ENCODE measurements at regions not wholly inside any gene's neighbourhood (a gene's known extent, or its start where the extent isn't known, plus 50 kb on each side); places are given as distances from the start of the nearest gene placed in this dataset.
"Not testable (repeated sequence)": the region's sequence is repeated elsewhere in the genome, so short reads cannot be mapped to it uniquely, and the experiment has no call there.

- no peak overlapping the region for H3K4me3 ChIP-seq (replicated peaks; ENCODE audit: low read depth, low read length)
- no peak for DNase-seq (ENCODE audit: extremely low read depth, insufficient read length)
- no peaks in the 10 kb centered on the region for H3K36me3 ChIP-seq (ENCODE audit: control insufficient read depth, insufficient read depth, low read length)
- TF ChIP-seq, protein P1, sequence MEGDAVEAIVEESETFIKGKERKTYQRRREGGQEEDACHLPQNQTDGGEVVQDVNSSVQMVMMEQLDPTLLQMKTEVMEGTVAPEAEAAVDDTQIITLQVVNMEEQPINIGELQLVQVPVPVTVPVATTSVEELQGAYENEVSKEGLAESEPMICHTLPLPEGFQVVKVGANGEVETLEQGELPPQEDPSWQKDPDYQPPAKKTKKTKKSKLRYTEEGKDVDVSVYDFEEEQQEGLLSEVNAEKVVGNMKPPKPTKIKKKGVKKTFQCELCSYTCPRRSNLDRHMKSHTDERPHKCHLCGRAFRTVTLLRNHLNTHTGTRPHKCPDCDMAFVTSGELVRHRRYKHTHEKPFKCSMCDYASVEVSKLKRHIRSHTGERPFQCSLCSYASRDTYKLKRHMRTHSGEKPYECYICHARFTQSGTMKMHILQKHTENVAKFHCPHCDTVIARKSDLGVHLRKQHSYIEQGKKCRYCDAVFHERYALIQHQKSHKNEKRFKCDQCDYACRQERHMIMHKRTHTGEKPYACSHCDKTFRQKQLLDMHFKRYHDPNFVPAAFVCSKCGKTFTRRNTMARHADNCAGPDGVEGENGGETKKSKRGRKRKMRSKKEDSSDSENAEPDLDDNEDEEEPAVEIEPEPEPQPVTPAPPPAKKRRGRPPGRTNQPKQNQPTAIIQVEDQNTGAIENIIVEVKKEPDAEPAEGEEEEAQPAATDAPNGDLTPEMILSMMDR (IDR thresholded peaks at IDR 0.05; ENCODE audit: insufficient read depth, low read length, poor library complexity, severe bottlenecking) = no peak
- no peaks in the 10 kb centered on the region for H3K27me3 ChIP-seq (replicated peaks; ENCODE audit: control insufficient read depth, insufficient read depth, low read length)
These were observed 1219.3 kb upstream of the WWC1 start for GRCh38 chr5:167071981-167072610.

- TF ChIP-seq, protein P1 (IDR thresholded peaks at IDR 0.05; ENCODE audit: insufficient read depth, low read length, poor library complexity, severe bottlenecking) = no peak
- Histone ChIP-seq H3K36me3 (ENCODE audit: control insufficient read depth, insufficient read depth, low read length) (no peaks in the 10 kb centered on the region), H3K4me3 (replicated peaks; ENCODE audit: low read depth, low read length) (no peak overlapping the region), H3K27me3 (replicated peaks; ENCODE audit: control insufficient read depth, insufficient read depth, low read length) (no peaks in the 10 kb centered on the region)
- DNase-seq (ENCODE audit: extremely low read depth, insufficient read length) = no peak
These were observed 1209.9 kb upstream of the WWC1 start for GRCh38 chr5:167081561-167081960.

DNA sequence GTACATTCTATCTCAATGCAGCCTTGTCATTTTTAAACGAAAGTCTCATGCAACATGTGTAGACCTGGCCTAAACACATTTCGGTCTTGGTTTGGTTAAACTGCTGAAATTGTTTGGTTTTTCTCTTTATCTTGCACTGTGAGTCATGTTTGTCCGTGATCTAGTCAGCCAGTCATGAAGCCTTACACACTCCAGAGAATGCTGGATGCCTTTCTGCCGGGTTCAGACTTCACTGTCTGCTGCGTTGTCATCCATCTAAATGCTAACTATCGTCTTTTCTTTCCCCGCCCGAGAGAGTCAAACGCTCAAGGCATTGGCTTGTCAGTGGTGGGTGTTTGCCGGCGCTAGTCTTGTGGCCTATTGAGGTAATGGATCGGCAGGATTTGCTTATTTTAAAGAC is 1194.6 kb upstream of the WWC1 start:
- Histone ChIP-seq H3K4me3 (replicated peaks; ENCODE audit: low read depth, low read length) (no peak overlapping the region), H3K36me3 (ENCODE audit: control insufficient read depth, insufficient read depth, low read length) (no peaks in the 10 kb centered on the region), H3K27me3 (replicated peaks; ENCODE audit: control insufficient read depth, insufficient read depth, low read length) (no peaks in the 10 kb centered on the region)
- DNase-seq (ENCODE audit: extremely low read depth, insufficient read length) = no peak
- TF ChIP-seq, protein P1 (IDR thresholded peaks at IDR 0.05; ENCODE audit: insufficient read depth, low read length, poor library complexity, severe bottlenecking) = no peak

- Histone ChIP-seq H3K36me3 (ENCODE audit: control insufficient read depth, insufficient read depth, low read length) (no peaks in the 10 kb centered on the region), H3K4me3 (replicated peaks; ENCODE audit: low read depth, low read length) (no peak overlapping the region), H3K27me3 (replicated peaks; ENCODE audit: control insufficient read depth, insufficient read depth, low read length) (no peaks in the 10 kb centered on the region)
- DNase-seq (ENCODE audit: extremely low read depth, insufficient read length) = no peak
- TF ChIP-seq, protein P1 (IDR thresholded peaks at IDR 0.05; ENCODE audit: insufficient read depth, low read length, poor library complexity, severe bottlenecking) = no peak
These were observed 1187.1 kb upstream of the WWC1 start for GRCh38 chr5:167104351-167104750.

DNA sequence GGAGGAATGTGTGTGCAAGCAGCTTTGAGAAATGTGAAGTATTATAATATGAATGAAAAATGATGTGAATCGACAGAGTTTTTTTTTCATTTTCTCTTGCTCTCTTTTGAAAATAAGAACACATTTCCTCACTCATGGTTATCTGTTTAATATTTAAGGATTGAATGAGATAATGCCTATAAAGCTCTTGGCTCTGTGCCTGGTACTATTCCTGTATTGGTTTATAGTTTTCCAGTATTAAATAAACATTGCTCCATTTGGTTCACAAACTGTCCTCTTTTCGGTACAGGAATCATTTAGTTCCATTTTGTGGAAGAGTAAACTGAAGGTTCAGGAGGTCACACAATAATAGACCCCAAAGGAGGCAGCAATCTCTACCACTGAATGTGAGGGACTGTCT is 1185.5 kb upstream of the WWC1 start:
- H3K4me3 ChIP-seq (replicated peaks; ENCODE audit: low read depth, low read length) = no peak overlapping the region
- H3K27me3 ChIP-seq (replicated peaks; ENCODE audit: control insufficient read depth, insufficient read depth, low read length) = no peaks in the 10 kb centered on the region
- no peak for DNase-seq (ENCODE audit: extremely low read depth, insufficient read length)
- TF ChIP-seq, protein P1 (IDR thresholded peaks at IDR 0.05; ENCODE audit: insufficient read depth, low read length, poor library complexity, severe bottlenecking) = no peak
- H3K36me3 ChIP-seq (ENCODE audit: control insufficient read depth, insufficient read depth, low read length) = no peaks in the 10 kb centered on the region

DNA sequence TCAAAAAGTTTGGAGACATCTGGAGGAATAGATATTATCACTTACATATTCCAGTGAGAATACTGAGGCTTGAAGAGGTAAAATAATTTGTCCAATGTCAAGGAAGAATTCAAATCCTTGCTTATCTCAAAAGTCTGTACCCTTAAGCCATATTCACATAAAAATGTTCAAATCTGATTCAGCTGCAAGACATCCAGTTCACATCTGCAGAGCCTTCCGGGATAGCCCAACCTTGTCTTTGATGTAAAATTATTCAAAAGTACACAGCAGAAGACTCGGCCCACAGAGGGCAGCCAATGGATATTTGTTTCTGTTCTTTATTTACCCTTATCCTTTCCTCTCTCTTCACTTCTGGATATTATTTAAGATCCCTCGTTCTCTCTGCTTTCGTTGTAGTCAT is 1183.8 kb upstream of the WWC1 start:
- no peaks in the 10 kb centered on the region for H3K36me3 ChIP-seq (ENCODE audit: control insufficient read depth, insufficient read depth, low read length)
- TF ChIP-seq, protein P1 (IDR thresholded peaks at IDR 0.05; ENCODE audit: insufficient read depth, low read length, poor library complexity, severe bottlenecking) = no peak

GRCh38 chr5:167108266-167108665 is 1183.2 kb upstream of the WWC1 start:
- not testable (repeated sequence) for H3K27me3 ChIP-seq (replicated peaks; ENCODE audit: control insufficient read depth, insufficient read depth, low read length); DNase-seq (ENCODE audit: extremely low read depth, insufficient read length); H3K4me3 ChIP-seq (replicated peaks; ENCODE audit: low read depth, low read length); H3K36me3 ChIP-seq (ENCODE audit: control insufficient read depth, insufficient read depth, low read length)

More for the DNA sequence above, 1183.8 kb upstream of the WWC1 start:
- no peaks in the 10 kb centered on the region for H3K27me3 ChIP-seq (replicated peaks; ENCODE audit: control insufficient read depth, insufficient read depth, low read length)
- H3K4me3 ChIP-seq (replicated peaks; ENCODE audit: low read depth, low read length) = no peak overlapping the region
- no peak for DNase-seq (ENCODE audit: extremely low read depth, insufficient read length)
